H7 (cell line): ENCODE measurements at regions not wholly inside any gene's neighbourhood (a gene's known extent, or its start where the extent isn't known, plus 50 kb on each side); places are given as distances from the start of the nearest gene placed in this dataset.
A peak's percentile ranks its signal among the peaks of the same experiment; 100 is the strongest.

ENCODE experiments used
- DNase-seq: peaks from one replicate; pipeline ENCODE4 v3.0.0; 2012
- H3K27me3 ChIP-seq: 2 replicates; pipeline ENCODE4 v1.6.0; 2011; ENCODE audit warnings: mild to moderate bottlenecking, low read length; ENCODE audit not compliant: control insufficient read depth, insufficient read depth
- H3K36me3 ChIP-seq: replicated peaks from 2 replicates; pipeline ENCODE4 v1.5.1; 2011; ENCODE audit warnings: low read length; ENCODE audit not compliant: control insufficient read depth, insufficient read depth
- H3K4me3 ChIP-seq: 2 replicates; pipeline ENCODE4 v1.5.1; 2011; ENCODE audit warnings: low read depth, mild to moderate bottlenecking, control low read depth, low read length, moderate library complexity; ENCODE audit not compliant: insufficient read depth

GRCh38 chr20:39568109-39568508 lies 606.0 kb downstream of the DHX35 start:
- DNase-seq: no peak
- Histone ChIP-seq H3K36me3 (no peaks in the 10 kb centered on the region), H3K27me3 (no peaks in the 10 kb centered on the region), H3K4me3 (no peak overlapping the region)

GRCh38 chr20:39563349-39563748 lies 601.2 kb downstream of the DHX35 start:
- Histone ChIP-seq H3K4me3 (no peak overlapping the region), H3K27me3 (no peaks in the 10 kb centered on the region), H3K36me3 (no peaks in the 10 kb centered on the region)
- DNase-seq: no peak

GRCh38 chr20:39554341-39554740 lies 592.2 kb downstream of the DHX35 start:
- Histone ChIP-seq H3K4me3 (no peak overlapping the region), H3K27me3 (no peaks in the 10 kb centered on the region), H3K36me3 (no peaks in the 10 kb centered on the region)
- DNase-seq: no peak

GRCh38 chr20:39553120-39553519 lies 591.0 kb downstream of the DHX35 start:
- Histone ChIP-seq H3K4me3 (no peak overlapping the region), H3K36me3 (no peaks in the 10 kb centered on the region), H3K27me3 (no peaks in the 10 kb centered on the region)
- DNase-seq: no peak

- Histone ChIP-seq H3K36me3 (no peaks in the 10 kb centered on the region), H3K27me3 (no peaks in the 10 kb centered on the region), H3K4me3 (no peak overlapping the region)
- no peak for DNase-seq
Measured at GRCh38 chr20:39549733-39550132, 587.6 kb downstream of the DHX35 start.

GRCh38 chr20:39547546-39548408 lies 585.6 kb downstream of the DHX35 start:
- no peaks in the 10 kb centered on the region for H3K27me3 ChIP-seq
- no peak for DNase-seq
- no peak overlapping the region for H3K4me3 ChIP-seq
- H3K36me3 ChIP-seq: no peaks in the 10 kb centered on the region

- no peaks in the 10 kb centered on the region for H3K27me3 ChIP-seq
- no peaks in the 10 kb centered on the region for H3K36me3 ChIP-seq
- no peak overlapping the region for H3K4me3 ChIP-seq
- DNase-seq: no peak
Measured at GRCh38 chr20:39541136-39541803, 579.1 kb downstream of the DHX35 start.

GRCh38 chr20:39538317-39538716 lies 576.2 kb downstream of the DHX35 start:
- Histone ChIP-seq H3K27me3 (no peaks in the 10 kb centered on the region), H3K4me3 (no peak overlapping the region), H3K36me3 (no peaks in the 10 kb centered on the region)
- no peak for DNase-seq

- DNase-seq: no peak
- H3K4me3 ChIP-seq: no peak overlapping the region
- no peaks in the 10 kb centered on the region for H3K27me3 ChIP-seq
- H3K36me3 ChIP-seq: no peaks in the 10 kb centered on the region
Measured at GRCh38 chr20:39535301-39535700, 573.2 kb downstream of the DHX35 start.

- Histone ChIP-seq H3K27me3 (no peaks in the 10 kb centered on the region), H3K36me3 (no peaks in the 10 kb centered on the region), H3K4me3 (no peak overlapping the region)
- DNase-seq: peak; percentile 45
Measured at GRCh38 chr20:39534846-39535245, 572.7 kb downstream of the DHX35 start.

GRCh38 chr20:39533858-39534257 lies 571.7 kb downstream of the DHX35 start:
- DNase-seq: no peak
- no peak overlapping the region for H3K4me3 ChIP-seq
- no peaks in the 10 kb centered on the region for H3K36me3 ChIP-seq
- H3K27me3 ChIP-seq: no peaks in the 10 kb centered on the region

- no peak overlapping the region for H3K4me3 ChIP-seq
- no peaks in the 10 kb centered on the region for H3K36me3 ChIP-seq
- H3K27me3 ChIP-seq: no peaks in the 10 kb centered on the region
- no peak for DNase-seq
Measured at GRCh38 chr20:39532205-39532604, 570.1 kb downstream of the DHX35 start.

GRCh38 chr20:39528436-39528835 lies 566.3 kb downstream of the DHX35 start:
- Histone ChIP-seq H3K27me3 (no peaks in the 10 kb centered on the region), H3K4me3 (no peak overlapping the region), H3K36me3 (no peaks in the 10 kb centered on the region)
- DNase-seq: no peak

GRCh38 chr20:39524371-39524911 lies 562.3 kb downstream of the DHX35 start:
- Histone ChIP-seq H3K36me3 (no peaks in the 10 kb centered on the region), H3K4me3 (no peak overlapping the region), H3K27me3 (no peaks in the 10 kb centered on the region)
- DNase-seq: no peak

GRCh38 chr20:39523405-39523804 lies 561.3 kb downstream of the DHX35 start:
- DNase-seq: no peak
- H3K4me3 ChIP-seq: no peak overlapping the region

More at GRCh38 chr20:39523405-39523804, 561.3 kb downstream of the DHX35 start:
- no peaks in the 10 kb centered on the region for H3K27me3 ChIP-seq
- no peaks in the 10 kb centered on the region for H3K36me3 ChIP-seq
